ENCODE measurements at regions not wholly inside any gene's neighbourhood (a gene's known extent, or its start where the extent isn't known, plus 50 kb on each side); places are given as distances from the start of the nearest gene placed in this dataset.
"Not testable (repeated sequence)": the region's sequence is repeated elsewhere in the genome, so short reads cannot be mapped to it uniquely, and the experiment has no call there.

GRCh38 chr6:51121380-51121976 is 302.8 kb downstream of the TFAP2B start:
- not testable (repeated sequence) for TF ChIP-seq CTCF (conservative IDR thresholded peaks at IDR 0.05; ENCODE audit: low read depth, low read length); EZH2 (IDR thresholded peaks at IDR 0.05; ENCODE audit: borderline replicate concordance, low read depth, low read length, poor library complexity, severe bottlenecking)

All from A673 (cell line).